ENCODE measurements at regions not wholly inside any gene's neighbourhood (a gene's known extent, or its start where the extent isn't known, plus 50 kb on each side); places are given as distances from the start of the nearest gene placed in this dataset.

DNA sequence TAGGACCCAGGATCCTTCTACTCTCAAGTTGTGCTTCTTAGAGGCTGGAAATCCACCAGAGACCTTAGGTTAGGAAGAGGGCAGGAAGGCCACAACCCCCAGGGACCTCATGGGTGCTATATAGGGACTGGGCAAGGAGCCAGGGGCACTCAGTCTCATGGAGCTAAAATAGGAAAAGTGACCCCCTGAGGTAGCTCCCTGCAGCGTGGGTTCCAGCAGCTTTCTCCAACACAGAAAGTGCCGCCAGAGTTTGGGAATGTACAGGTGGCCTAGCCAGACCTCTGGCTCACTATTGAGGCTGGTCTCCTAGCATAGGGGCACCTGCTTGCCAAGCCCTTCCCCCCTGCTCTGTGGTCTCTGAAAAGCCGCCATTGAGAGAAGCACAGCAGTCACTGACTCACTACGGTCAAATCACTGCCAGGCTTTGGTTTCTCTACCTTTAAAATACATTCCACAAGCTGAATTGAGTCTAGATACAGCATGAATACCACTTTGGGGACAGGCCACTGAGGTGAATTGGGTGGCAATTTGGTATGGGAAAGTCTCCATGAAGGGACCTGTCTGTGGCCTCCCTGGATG is 333.2 kb upstream of the PODXL start:
- TF ChIP-seq EZH2 (IDR thresholded peaks at IDR 0.05; ENCODE audit: low read depth) = no peak
- TF ChIP-seq, protein P1, sequence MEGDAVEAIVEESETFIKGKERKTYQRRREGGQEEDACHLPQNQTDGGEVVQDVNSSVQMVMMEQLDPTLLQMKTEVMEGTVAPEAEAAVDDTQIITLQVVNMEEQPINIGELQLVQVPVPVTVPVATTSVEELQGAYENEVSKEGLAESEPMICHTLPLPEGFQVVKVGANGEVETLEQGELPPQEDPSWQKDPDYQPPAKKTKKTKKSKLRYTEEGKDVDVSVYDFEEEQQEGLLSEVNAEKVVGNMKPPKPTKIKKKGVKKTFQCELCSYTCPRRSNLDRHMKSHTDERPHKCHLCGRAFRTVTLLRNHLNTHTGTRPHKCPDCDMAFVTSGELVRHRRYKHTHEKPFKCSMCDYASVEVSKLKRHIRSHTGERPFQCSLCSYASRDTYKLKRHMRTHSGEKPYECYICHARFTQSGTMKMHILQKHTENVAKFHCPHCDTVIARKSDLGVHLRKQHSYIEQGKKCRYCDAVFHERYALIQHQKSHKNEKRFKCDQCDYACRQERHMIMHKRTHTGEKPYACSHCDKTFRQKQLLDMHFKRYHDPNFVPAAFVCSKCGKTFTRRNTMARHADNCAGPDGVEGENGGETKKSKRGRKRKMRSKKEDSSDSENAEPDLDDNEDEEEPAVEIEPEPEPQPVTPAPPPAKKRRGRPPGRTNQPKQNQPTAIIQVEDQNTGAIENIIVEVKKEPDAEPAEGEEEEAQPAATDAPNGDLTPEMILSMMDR (conservative IDR thresholded peaks at IDR 0.05) = no peak
- intact Hi-C loops (cut with micrococcal nuclease; ENCODE audit: unreplicated experiment) = no loop called here
- Histone ChIP-seq H3K9me3 (ENCODE audit: insufficient read depth, low read depth) (0 out of 2 replicates have a peak, but pooled peaks cover 3% of the 10 kb centered on the region), H3K4me1 (replicated peaks; ENCODE audit: insufficient read depth) (no peaks in the 10 kb centered on the region), H3F3A (ENCODE audit: insufficient read depth, low read depth) (no peaks in the 10 kb centered on the region), H3K27ac (no peak overlapping the region), H2AFZ (no peak overlapping the region), H3K4me2 (no peak overlapping the region), H3K36me3 (ENCODE audit: low read depth) (no peaks in the 10 kb centered on the region), H3K4me3 (no peak overlapping the region), H3K27me3 (ENCODE audit: insufficient read depth, low read depth) (peaks cover 68% of the 10 kb centered on the region), H3K79me2 (ENCODE audit: low read depth) (no peaks in the 10 kb centered on the region), H3K9me2 (ENCODE audit: insufficient read depth) (no peaks in the 10 kb centered on the region), H4K20me1 (ENCODE audit: insufficient read depth) (no peaks in the 10 kb centered on the region)
- ChIA-PET POLR2A (ENCODE audit: unreplicated experiment) (no interaction called here), CTCF (no interaction called here)
- DNase-seq = no peak
- BruUV-seq (replicated peaks) = no TSS peak

DNA sequence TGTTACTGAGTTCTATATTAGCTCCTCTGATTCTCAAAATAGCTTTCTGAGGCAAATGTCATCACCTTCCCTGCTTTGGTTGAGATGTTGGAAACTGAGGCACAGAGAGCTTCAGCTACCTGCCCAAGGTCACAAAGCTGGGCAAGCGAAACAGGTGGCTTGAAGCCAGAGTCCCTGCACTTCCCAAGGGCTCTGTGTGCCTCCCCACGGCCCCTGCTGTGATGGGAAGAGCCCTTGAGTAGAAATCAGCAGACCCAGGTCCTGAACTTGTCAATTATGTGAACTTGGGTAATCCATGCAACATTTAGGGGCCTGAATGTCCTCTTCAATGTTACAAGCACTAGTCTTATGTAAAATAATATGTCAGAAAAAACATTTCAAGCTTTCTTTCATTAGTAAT is 327.3 kb upstream of the PODXL start:
- POLR2A ChIA-PET (ENCODE audit: unreplicated experiment) = no interaction called here
- no peaks in the 10 kb centered on the region for H3K36me3 ChIP-seq (ENCODE audit: low read depth)
- intact Hi-C loops (cut with micrococcal nuclease; ENCODE audit: unreplicated experiment) = no loop called here
- no TSS peak for BruUV-seq (replicated peaks)
- no peaks in the 10 kb centered on the region for H3F3A ChIP-seq (ENCODE audit: insufficient read depth, low read depth)
- no peak overlapping the region for H3K4me2 ChIP-seq
- DNase-seq = no peak
- H4K20me1 ChIP-seq (ENCODE audit: insufficient read depth) = no peaks in the 10 kb centered on the region
- no peak overlapping the region for H3K27ac ChIP-seq
- no peak overlapping the region for H2AFZ ChIP-seq
- H3K4me1 ChIP-seq (replicated peaks; ENCODE audit: insufficient read depth) = no peaks in the 10 kb centered on the region
- peaks cover 39% of the 10 kb centered on the region; the same call in 1 of the 2 replicates for H3K27me3 ChIP-seq (ENCODE audit: insufficient read depth, low read depth)
- CTCF ChIA-PET = no interaction called here
- H3K4me3 ChIP-seq = no peak overlapping the region
- no peaks in the 10 kb centered on the region for H3K9me2 ChIP-seq (ENCODE audit: insufficient read depth)
- H3K79me2 ChIP-seq (ENCODE audit: low read depth) = no peaks in the 10 kb centered on the region
- no peaks in the 10 kb centered on the region for H3K9me3 ChIP-seq (ENCODE audit: insufficient read depth, low read depth)
- TF ChIP-seq EZH2 (IDR thresholded peaks at IDR 0.05; ENCODE audit: low read depth) = no peak
- TF ChIP-seq, protein P1 (conservative IDR thresholded peaks at IDR 0.05) = no peak

DNA sequence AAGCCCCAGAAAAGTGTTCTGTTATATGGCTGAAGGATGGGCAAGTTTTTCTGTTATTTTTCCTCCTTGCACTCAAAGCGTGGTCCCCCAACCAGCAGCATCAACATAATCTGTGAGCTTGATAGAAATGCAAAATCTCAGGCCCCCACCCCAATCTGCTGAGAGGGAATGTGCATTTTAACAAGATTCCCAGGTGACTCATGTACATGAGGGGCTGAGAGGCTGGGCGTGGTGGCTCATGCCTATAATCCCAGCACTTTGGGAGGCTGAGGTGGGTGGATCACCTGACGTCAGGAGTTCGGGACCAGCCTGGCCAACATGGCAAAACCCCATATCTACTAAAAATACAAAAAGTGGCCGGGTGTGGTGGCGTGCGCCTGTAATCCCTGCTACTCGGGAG is 326.8 kb upstream of the PODXL start:
- BruUV-seq (replicated peaks) = no TSS peak
- no peaks in the 10 kb centered on the region for H3K79me2 ChIP-seq (ENCODE audit: low read depth)
- no peaks in the 10 kb centered on the region for H3K9me3 ChIP-seq (ENCODE audit: insufficient read depth, low read depth)
- no peaks in the 10 kb centered on the region for H3K9me2 ChIP-seq (ENCODE audit: insufficient read depth)
- no peak overlapping the region for H2AFZ ChIP-seq
- intact Hi-C loops (cut with micrococcal nuclease; ENCODE audit: unreplicated experiment) = no loop called here
- no peak overlapping the region for H3K27ac ChIP-seq
- no peak overlapping the region for H3K4me2 ChIP-seq
- TF ChIP-seq EZH2 (IDR thresholded peaks at IDR 0.05; ENCODE audit: low read depth) = no peak
- TF ChIP-seq, protein P1 (conservative IDR thresholded peaks at IDR 0.05) = no peak
- POLR2A ChIA-PET (ENCODE audit: unreplicated experiment) = no interaction called here
- no peaks in the 10 kb centered on the region for H3F3A ChIP-seq (ENCODE audit: insufficient read depth, low read depth)
- DNase-seq = no peak
- no peaks in the 10 kb centered on the region for H4K20me1 ChIP-seq (ENCODE audit: insufficient read depth)
- H3K4me3 ChIP-seq = no peak overlapping the region
- H3K4me1 ChIP-seq (replicated peaks; ENCODE audit: insufficient read depth) = no peaks in the 10 kb centered on the region
- H3K36me3 ChIP-seq (ENCODE audit: low read depth) = no peaks in the 10 kb centered on the region
- peaks cover 34% of the 10 kb centered on the region; the same call in 1 of the 2 replicates for H3K27me3 ChIP-seq (ENCODE audit: insufficient read depth, low read depth)
- CTCF ChIA-PET = no interaction called here
